NCI-H2171 (cell line): ENCODE measurements at regions not wholly inside any gene's neighbourhood (a gene's known extent, or its start where the extent isn't known, plus 50 kb on each side); places are given as distances from the start of the nearest gene placed in this dataset.

ENCODE experiments used
- DNase-seq: peaks from one replicate; lab custom pipeline; 2025; lab: John Stamatoyannopoulos, UW

- DNase-seq = no peak
These were observed 84.8 kb upstream of the PAQR3 start for GRCh38 chr4:79023799-79024770.

- DNase-seq = peak; percentile 40
These were observed 83.3 kb upstream of the PAQR3 start for GRCh38 chr4:79022529-79022928.

- DNase-seq = no peak
These were observed 78.2 kb upstream of the PAQR3 start for GRCh38 chr4:79017481-79017880.

- DNase-seq = no peak
These were observed 77.6 kb upstream of the PAQR3 start for GRCh38 chr4:79016878-79017277.

- DNase-seq = peak; percentile 53
These were observed 76.2 kb upstream of the PAQR3 start for GRCh38 chr4:79015411-79015810.

GRCh38 chr4:79014230-79014629 is 75.0 kb upstream of the PAQR3 start:
- DNase-seq = no peak

- no peak for DNase-seq
These were observed 74.5 kb upstream of the PAQR3 start for GRCh38 chr4:79013756-79014155.

- DNase-seq = no peak
These were observed 51.9 kb upstream of the PAQR3 start for GRCh38 chr4:78990938-78991810.

GRCh38 chr4:78989697-78990270 is 50.5 kb upstream of the PAQR3 start:
- no peak for DNase-seq
